ENCODE measurements at regions not wholly inside any gene's neighbourhood (a gene's known extent, or its start where the extent isn't known, plus 50 kb on each side); places are given as distances from the start of the nearest gene placed in this dataset.

DNA sequence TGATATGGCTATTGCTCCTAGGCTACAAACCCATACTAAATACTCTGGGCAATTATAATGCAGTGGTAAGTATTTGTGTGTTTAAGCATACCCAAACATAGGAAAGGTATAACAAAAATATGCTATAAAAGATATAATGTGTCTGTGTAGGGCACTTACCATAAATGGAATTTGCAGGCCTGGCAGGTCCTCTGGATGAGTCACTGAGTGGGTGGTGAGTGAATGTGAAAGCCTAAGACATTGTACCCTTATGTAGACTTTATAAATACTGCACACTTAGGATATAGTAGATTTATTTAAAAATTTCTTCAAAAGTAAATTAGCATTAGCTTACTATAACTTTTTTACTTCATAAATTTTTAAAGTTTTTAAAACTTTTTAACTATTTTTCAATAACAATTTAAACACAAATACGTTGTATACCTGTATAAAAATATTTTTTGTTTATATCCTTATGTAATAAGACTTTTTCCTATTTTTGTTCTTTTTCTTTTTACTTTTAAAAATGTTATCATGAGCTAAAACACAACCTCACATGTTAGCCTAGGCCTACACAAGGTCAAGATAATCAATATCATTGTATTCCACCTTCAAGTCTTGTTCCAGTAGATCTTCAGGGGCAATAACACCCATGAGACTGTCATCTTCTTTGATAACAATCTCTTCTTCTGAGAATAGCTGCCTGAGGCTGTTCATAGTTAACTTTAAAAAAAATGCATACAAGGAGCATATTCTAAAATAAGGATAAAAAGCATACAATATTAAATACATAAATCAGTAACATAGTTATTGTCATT is 306.3 kb upstream of the RGS18 start:
- TF ChIP-seq, protein P1, sequence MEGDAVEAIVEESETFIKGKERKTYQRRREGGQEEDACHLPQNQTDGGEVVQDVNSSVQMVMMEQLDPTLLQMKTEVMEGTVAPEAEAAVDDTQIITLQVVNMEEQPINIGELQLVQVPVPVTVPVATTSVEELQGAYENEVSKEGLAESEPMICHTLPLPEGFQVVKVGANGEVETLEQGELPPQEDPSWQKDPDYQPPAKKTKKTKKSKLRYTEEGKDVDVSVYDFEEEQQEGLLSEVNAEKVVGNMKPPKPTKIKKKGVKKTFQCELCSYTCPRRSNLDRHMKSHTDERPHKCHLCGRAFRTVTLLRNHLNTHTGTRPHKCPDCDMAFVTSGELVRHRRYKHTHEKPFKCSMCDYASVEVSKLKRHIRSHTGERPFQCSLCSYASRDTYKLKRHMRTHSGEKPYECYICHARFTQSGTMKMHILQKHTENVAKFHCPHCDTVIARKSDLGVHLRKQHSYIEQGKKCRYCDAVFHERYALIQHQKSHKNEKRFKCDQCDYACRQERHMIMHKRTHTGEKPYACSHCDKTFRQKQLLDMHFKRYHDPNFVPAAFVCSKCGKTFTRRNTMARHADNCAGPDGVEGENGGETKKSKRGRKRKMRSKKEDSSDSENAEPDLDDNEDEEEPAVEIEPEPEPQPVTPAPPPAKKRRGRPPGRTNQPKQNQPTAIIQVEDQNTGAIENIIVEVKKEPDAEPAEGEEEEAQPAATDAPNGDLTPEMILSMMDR (IDR thresholded peaks at IDR 0.05) = no peak
- no peak for TF ChIP-seq EZH2 (IDR thresholded peaks at IDR 0.05)
- no peak for TF ChIP-seq EZH2phosphoT487 (IDR thresholded peaks at IDR 0.05)
